ENCODE measurements at regions not wholly inside any gene's neighbourhood (a gene's known extent, or its start where the extent isn't known, plus 50 kb on each side); places are given as distances from the start of the nearest gene placed in this dataset.

DNA sequence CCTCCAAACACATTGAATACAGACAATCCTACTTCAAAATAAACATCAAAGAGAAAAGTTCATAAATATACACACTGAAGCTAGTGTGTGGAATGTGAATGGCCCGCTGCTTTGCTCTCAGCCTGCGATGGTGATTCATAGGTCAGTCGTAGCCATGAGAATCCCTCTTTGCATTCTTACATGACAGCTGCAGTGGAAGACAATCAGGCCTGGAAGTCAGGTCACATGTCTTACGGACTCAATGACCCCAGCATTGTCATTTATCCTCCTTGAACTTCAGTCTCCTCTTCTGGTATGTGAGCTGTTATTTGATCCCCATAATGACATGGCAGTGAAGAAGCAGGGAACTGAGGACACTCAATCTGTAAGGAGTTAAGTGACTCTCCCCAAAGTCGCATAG, 217.8 kb upstream of the EOMES start:
- intact Hi-C loops (cut with micrococcal nuclease; ENCODE audit: unreplicated experiment): no loop called here

GRCh38 chr3:27943106-27943505, 221.0 kb upstream of the EOMES start:
- intact Hi-C loops (cut with micrococcal nuclease; ENCODE audit: unreplicated experiment): no loop called here
- no peaks in the 10 kb centered on the region for H3K4me1 ChIP-seq (ENCODE audit: insufficient read depth, low read length, poor library complexity, severe bottlenecking)
- H3K27ac ChIP-seq (ENCODE audit: low read depth, low read length, poor library complexity, severe bottlenecking): no peak overlapping the region
- H3K36me3 ChIP-seq (ENCODE audit: insufficient read depth, low read length, poor library complexity, severe bottlenecking): no peaks in the 10 kb centered on the region
- BruUV-seq (replicated peaks): no TSS peak
- CTCF ChIA-PET: no interaction called here
- no peak overlapping the region for H3K4me3 ChIP-seq (ENCODE audit: low read depth, low read length, poor library complexity, severe bottlenecking)
- H3K27me3 ChIP-seq (replicated peaks; ENCODE audit: insufficient read depth, low read depth, low read length, poor library complexity): no peaks in the 10 kb centered on the region
- TF ChIP-seq, protein P1, sequence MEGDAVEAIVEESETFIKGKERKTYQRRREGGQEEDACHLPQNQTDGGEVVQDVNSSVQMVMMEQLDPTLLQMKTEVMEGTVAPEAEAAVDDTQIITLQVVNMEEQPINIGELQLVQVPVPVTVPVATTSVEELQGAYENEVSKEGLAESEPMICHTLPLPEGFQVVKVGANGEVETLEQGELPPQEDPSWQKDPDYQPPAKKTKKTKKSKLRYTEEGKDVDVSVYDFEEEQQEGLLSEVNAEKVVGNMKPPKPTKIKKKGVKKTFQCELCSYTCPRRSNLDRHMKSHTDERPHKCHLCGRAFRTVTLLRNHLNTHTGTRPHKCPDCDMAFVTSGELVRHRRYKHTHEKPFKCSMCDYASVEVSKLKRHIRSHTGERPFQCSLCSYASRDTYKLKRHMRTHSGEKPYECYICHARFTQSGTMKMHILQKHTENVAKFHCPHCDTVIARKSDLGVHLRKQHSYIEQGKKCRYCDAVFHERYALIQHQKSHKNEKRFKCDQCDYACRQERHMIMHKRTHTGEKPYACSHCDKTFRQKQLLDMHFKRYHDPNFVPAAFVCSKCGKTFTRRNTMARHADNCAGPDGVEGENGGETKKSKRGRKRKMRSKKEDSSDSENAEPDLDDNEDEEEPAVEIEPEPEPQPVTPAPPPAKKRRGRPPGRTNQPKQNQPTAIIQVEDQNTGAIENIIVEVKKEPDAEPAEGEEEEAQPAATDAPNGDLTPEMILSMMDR (conservative IDR thresholded peaks at IDR 0.05; ENCODE audit: low read depth, low read length): peak; percentile 42
- TF ChIP-seq EZH2 (IDR thresholded peaks at IDR 0.05; ENCODE audit: borderline replicate concordance, low read depth, low read length, poor library complexity, severe bottlenecking): no peak
- H3K9me3 ChIP-seq (ENCODE audit: low read depth, low read length, poor library complexity, severe bottlenecking): no peaks in the 10 kb centered on the region
- POLR2A ChIA-PET (ENCODE audit: low non-redundant PET): no interaction called here
- DNase-seq (ENCODE audit: low spot score): peak; percentile 33

More for the DNA sequence above, 217.8 kb upstream of the EOMES start:
- Histone ChIP-seq H3K4me1 (ENCODE audit: insufficient read depth, low read length, poor library complexity, severe bottlenecking) (no peaks in the 10 kb centered on the region), H3K4me3 (ENCODE audit: low read depth, low read length, poor library complexity, severe bottlenecking) (no peak overlapping the region), H3K27me3 (replicated peaks; ENCODE audit: insufficient read depth, low read depth, low read length, poor library complexity) (no peaks in the 10 kb centered on the region), H3K27ac (ENCODE audit: low read depth, low read length, poor library complexity, severe bottlenecking) (no peak overlapping the region), H3K36me3 (ENCODE audit: insufficient read depth, low read length, poor library complexity, severe bottlenecking) (no peaks in the 10 kb centered on the region), H3K9me3 (ENCODE audit: low read depth, low read length, poor library complexity, severe bottlenecking) (no peaks in the 10 kb centered on the region)
- no TSS peak for BruUV-seq (replicated peaks)
- POLR2A ChIA-PET (ENCODE audit: low non-redundant PET): no interaction called here
- no peak for TF ChIP-seq EZH2 (IDR thresholded peaks at IDR 0.05; ENCODE audit: borderline replicate concordance, low read depth, low read length, poor library complexity, severe bottlenecking)
- TF ChIP-seq, protein P1 (conservative IDR thresholded peaks at IDR 0.05; ENCODE audit: low read depth, low read length): no peak
- no peak for DNase-seq (ENCODE audit: low spot score)
- CTCF ChIA-PET: no interaction called here

GRCh38 chr3:27945229-27945628, 223.1 kb upstream of the EOMES start:
- H3K9me3 ChIP-seq (ENCODE audit: low read depth, low read length, poor library complexity, severe bottlenecking): no peaks in the 10 kb centered on the region
- H3K27me3 ChIP-seq (replicated peaks; ENCODE audit: insufficient read depth, low read depth, low read length, poor library complexity): no peaks in the 10 kb centered on the region
- H3K36me3 ChIP-seq (ENCODE audit: insufficient read depth, low read length, poor library complexity, severe bottlenecking): no peaks in the 10 kb centered on the region
- intact Hi-C loops (cut with micrococcal nuclease; ENCODE audit: unreplicated experiment): no loop called here
- H3K4me1 ChIP-seq (ENCODE audit: insufficient read depth, low read length, poor library complexity, severe bottlenecking): no peaks in the 10 kb centered on the region
- no peak for DNase-seq (ENCODE audit: low spot score)
- ChIA-PET POLR2A (ENCODE audit: low non-redundant PET) (no interaction called here), CTCF (no interaction called here)
- no TSS peak for BruUV-seq (replicated peaks)
- no peak overlapping the region for H3K27ac ChIP-seq (ENCODE audit: low read depth, low read length, poor library complexity, severe bottlenecking)
- no peak overlapping the region for H3K4me3 ChIP-seq (ENCODE audit: low read depth, low read length, poor library complexity, severe bottlenecking)
- no peak for TF ChIP-seq EZH2 (IDR thresholded peaks at IDR 0.05; ENCODE audit: borderline replicate concordance, low read depth, low read length, poor library complexity, severe bottlenecking)
- TF ChIP-seq, protein P1 (conservative IDR thresholded peaks at IDR 0.05; ENCODE audit: low read depth, low read length): no peak
